ENCODE measurements at regions not wholly inside any gene's neighbourhood (a gene's known extent, or its start where the extent isn't known, plus 50 kb on each side); places are given as distances from the start of the nearest gene placed in this dataset.

DNA sequence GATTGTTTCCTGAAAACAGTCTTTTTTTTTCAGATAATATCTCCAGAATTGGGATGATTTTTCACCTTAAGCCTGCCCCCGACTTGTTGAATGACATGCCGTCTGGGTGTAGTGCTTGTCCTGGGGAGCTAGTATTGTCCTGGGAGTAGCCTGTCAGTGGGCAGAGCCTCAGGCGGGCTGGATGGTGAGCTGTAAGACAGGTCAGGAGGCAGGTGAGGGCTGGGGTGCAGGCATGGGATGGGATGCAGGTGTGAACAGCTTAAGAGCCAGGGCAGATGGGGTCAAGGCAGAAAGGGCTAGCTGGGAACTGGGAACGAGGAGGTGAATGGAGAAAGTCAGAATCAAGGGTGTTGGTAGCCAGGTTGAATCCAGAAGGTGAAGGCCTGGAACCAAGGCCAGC, 200.2 kb downstream of the CSNK2A3 start:
- DNase-seq (ENCODE audit: insufficient read length): no peak
- no peak for FAIRE-seq
- no peak for TF ChIP-seq POLR2A (IDR thresholded peaks at IDR 0.05; ENCODE audit: low read depth, low read length)

- DNase-seq (ENCODE audit: insufficient read length): no peak
- TF ChIP-seq POLR2A (IDR thresholded peaks at IDR 0.05; ENCODE audit: low read depth, low read length) (no peak), POLR2AphosphoS5 (IDR thresholded peaks at IDR 0.05; ENCODE audit: low read depth, low read length) (no peak), TAF1 (IDR thresholded peaks at IDR 0.05; ENCODE audit: borderline replicate concordance, low read depth, low read length) (no peak)
- FAIRE-seq: peak; percentile 30
These were observed 203.2 kb downstream of the CSNK2A3 start for GRCh38 chr11:11149671-11150459.

DNA sequence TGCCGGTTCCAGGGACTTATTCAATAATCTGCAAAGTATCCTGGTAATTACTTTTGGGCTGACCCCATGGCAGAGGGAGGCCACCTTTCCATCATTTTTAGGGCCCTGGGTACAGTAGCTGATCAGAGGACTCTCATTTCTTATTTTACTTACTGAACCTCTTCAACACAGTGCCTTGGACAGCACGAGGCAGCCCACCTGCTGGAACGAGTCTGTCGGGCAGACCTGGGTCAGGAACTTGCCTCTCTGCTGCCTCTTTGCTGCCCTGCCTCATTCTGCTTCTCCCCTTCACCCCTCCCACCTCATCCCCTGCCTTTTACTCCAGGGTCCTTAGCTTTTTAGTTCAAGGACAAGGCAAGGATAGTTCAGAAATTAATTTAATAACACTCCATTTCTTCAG, 204.5 kb downstream of the CSNK2A3 start:
- no peak for FAIRE-seq

DNA sequence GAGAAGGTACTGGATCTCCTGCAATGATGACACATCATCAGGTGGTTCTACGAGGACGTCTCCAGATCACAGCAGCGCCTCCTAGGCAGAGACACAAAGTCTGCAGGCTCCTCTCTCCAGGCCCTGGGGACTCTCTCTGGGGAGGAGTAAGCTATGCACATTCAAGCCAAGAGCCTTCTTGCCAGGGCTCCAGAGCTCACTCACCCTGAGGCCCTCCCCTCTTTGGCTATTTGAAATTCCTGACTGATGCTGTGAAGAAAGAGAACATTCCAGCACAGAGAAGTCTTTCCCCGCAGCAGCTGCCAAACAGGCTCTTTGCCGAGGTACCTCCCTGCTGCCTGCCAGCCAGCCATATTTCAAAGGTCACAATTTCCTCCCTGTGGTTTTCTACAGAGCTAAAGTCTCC, 204.9 kb downstream of the CSNK2A3 start:
- DNase-seq (ENCODE audit: insufficient read length) (no peak), FAIRE-seq (peak; percentile 38)
- TF ChIP-seq TAF1 (IDR thresholded peaks at IDR 0.05; ENCODE audit: borderline replicate concordance, low read depth, low read length) (no peak), POLR2A (IDR thresholded peaks at IDR 0.05; ENCODE audit: low read depth, low read length) (no peak), POLR2AphosphoS5 (IDR thresholded peaks at IDR 0.05; ENCODE audit: low read depth, low read length) (no peak)

More for the DNA sequence above, 204.5 kb downstream of the CSNK2A3 start:
- no peak for TF ChIP-seq TAF1 (IDR thresholded peaks at IDR 0.05; ENCODE audit: borderline replicate concordance, low read depth, low read length)
- no peak for TF ChIP-seq POLR2A (IDR thresholded peaks at IDR 0.05; ENCODE audit: low read depth, low read length)
- TF ChIP-seq POLR2AphosphoS5 (IDR thresholded peaks at IDR 0.05; ENCODE audit: low read depth, low read length): no peak
- DNase-seq (ENCODE audit: insufficient read length): no peak

GRCh38 chr11:11146830-11147229, 206.2 kb downstream of the CSNK2A3 start:
- DNase-seq (ENCODE audit: insufficient read length): no peak
- no peak for TF ChIP-seq POLR2AphosphoS5 (IDR thresholded peaks at IDR 0.05; ENCODE audit: low read depth, low read length)
- no peak for TF ChIP-seq POLR2A (IDR thresholded peaks at IDR 0.05; ENCODE audit: low read depth, low read length)
- no peak for TF ChIP-seq TAF1 (IDR thresholded peaks at IDR 0.05; ENCODE audit: borderline replicate concordance, low read depth, low read length)
- FAIRE-seq: peak; percentile 51

GRCh38 chr11:11143849-11144248, 209.2 kb downstream of the CSNK2A3 start:
- DNase-seq (ENCODE audit: insufficient read length) (no peak), FAIRE-seq (no peak)
- TF ChIP-seq POLR2AphosphoS5 (IDR thresholded peaks at IDR 0.05; ENCODE audit: low read depth, low read length) (no peak), TAF1 (IDR thresholded peaks at IDR 0.05; ENCODE audit: borderline replicate concordance, low read depth, low read length) (no peak), POLR2A (IDR thresholded peaks at IDR 0.05; ENCODE audit: low read depth, low read length) (no peak)

GRCh38 chr11:11142430-11142829, 210.6 kb downstream of the CSNK2A3 start:
- FAIRE-seq (peak; percentile 67), DNase-seq (ENCODE audit: insufficient read length) (no peak)
- TF ChIP-seq TAF1 (IDR thresholded peaks at IDR 0.05; ENCODE audit: borderline replicate concordance, low read depth, low read length) (no peak), POLR2AphosphoS5 (IDR thresholded peaks at IDR 0.05; ENCODE audit: low read depth, low read length) (no peak), POLR2A (IDR thresholded peaks at IDR 0.05; ENCODE audit: low read depth, low read length) (no peak)

DNA sequence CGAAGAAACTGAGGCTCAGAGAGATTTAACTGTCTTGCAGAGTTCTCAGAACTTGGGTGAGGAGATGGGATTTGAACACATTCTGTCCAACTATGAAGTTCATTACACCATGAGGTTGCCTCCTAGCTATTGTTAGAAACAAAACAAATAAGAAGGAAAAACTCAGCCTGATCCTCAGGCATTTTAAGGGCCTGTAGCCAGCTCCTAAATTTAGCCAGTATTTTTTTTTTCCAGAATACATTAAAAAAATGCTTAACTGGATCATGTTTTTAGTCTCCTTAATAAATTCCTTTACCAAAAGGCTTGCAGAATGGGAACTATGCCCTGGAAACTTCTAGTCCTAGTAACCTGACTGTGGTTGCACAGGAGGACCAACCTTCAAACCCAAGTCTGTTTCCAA, 212.0 kb downstream of the CSNK2A3 start:
- no peak for TF ChIP-seq TAF1 (IDR thresholded peaks at IDR 0.05; ENCODE audit: borderline replicate concordance, low read depth, low read length)
- TF ChIP-seq POLR2AphosphoS5 (IDR thresholded peaks at IDR 0.05; ENCODE audit: low read depth, low read length): no peak
- TF ChIP-seq POLR2A (IDR thresholded peaks at IDR 0.05; ENCODE audit: low read depth, low read length): no peak
- DNase-seq (ENCODE audit: insufficient read length) (no peak), FAIRE-seq (no peak)

GRCh38 chr11:11140510-11140909, 212.5 kb downstream of the CSNK2A3 start:
- no peak for DNase-seq (ENCODE audit: insufficient read length)
- FAIRE-seq: no peak
- TF ChIP-seq TAF1 (IDR thresholded peaks at IDR 0.05; ENCODE audit: borderline replicate concordance, low read depth, low read length) (no peak), POLR2AphosphoS5 (IDR thresholded peaks at IDR 0.05; ENCODE audit: low read depth, low read length) (no peak)

DNA sequence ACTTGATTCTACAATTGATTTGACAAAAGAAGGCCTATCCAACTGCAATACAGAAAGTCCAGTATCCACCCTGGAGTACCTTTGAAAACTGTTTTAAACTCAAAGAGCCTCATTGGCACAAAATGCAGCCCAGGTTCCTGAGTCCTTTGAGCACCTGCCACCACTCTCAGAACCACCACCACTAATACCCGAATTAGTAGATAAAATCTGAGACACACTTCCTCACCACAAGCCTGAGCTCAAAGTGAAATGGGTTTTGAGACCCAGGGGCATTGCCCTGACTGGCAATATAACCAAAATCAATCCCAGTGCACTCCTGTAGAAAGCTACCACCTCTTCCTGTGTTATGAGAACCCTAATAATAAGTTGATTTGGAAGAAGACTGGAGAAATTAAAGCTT, 215.7 kb downstream of the CSNK2A3 start:
- TF ChIP-seq POLR2AphosphoS5 (IDR thresholded peaks at IDR 0.05; ENCODE audit: low read depth, low read length) (no peak), TAF1 (IDR thresholded peaks at IDR 0.05; ENCODE audit: borderline replicate concordance, low read depth, low read length) (no peak), POLR2A (IDR thresholded peaks at IDR 0.05; ENCODE audit: low read depth, low read length) (no peak)
- no peak for DNase-seq (ENCODE audit: insufficient read length)
- no peak for FAIRE-seq

GRCh38 chr11:11135820-11136476, 217.1 kb downstream of the CSNK2A3 start:
- FAIRE-seq (peak; percentile 50), DNase-seq (ENCODE audit: insufficient read length) (no peak)
- TF ChIP-seq POLR2AphosphoS5 (IDR thresholded peaks at IDR 0.05; ENCODE audit: low read depth, low read length): no peak
- TF ChIP-seq TAF1 (IDR thresholded peaks at IDR 0.05; ENCODE audit: borderline replicate concordance, low read depth, low read length): no peak
- TF ChIP-seq POLR2A (IDR thresholded peaks at IDR 0.05; ENCODE audit: low read depth, low read length): no peak

- FAIRE-seq (no peak), DNase-seq (ENCODE audit: insufficient read length) (no peak)
- no peak for TF ChIP-seq POLR2A (IDR thresholded peaks at IDR 0.05; ENCODE audit: low read depth, low read length)
- no peak for TF ChIP-seq TAF1 (IDR thresholded peaks at IDR 0.05; ENCODE audit: borderline replicate concordance, low read depth, low read length)
- TF ChIP-seq POLR2AphosphoS5 (IDR thresholded peaks at IDR 0.05; ENCODE audit: low read depth, low read length): no peak
These were observed 223.9 kb downstream of the CSNK2A3 start for GRCh38 chr11:11129118-11129517.
